NB4 (cell line): ENCODE measurements at regions not wholly inside any gene's neighbourhood (a gene's known extent, or its start where the extent isn't known, plus 50 kb on each side); places are given as distances from the start of the nearest gene placed in this dataset.

Experiments
- CTCF ChIP-seq: IDR thresholded peaks from one replicate; pipeline ENCODE4 v1.5.1; 2012; ENCODE audit warnings: low read depth, low read length
- POLR2A ChIP-seq: IDR thresholded peaks from 2 replicates; pipeline ENCODE4 v1.6.1; 2011; ENCODE audit warnings: mild to moderate bottlenecking; ENCODE audit not compliant: insufficient read length; ENCODE audit errors: extremely low read depth

GRCh38 chr13:109899748-109900147 is 113.4 kb upstream of the IRS2 start:
- TF ChIP-seq CTCF (no peak), POLR2A (no peak)
